HG02884 (cell line): ENCODE measurements at regions not wholly inside any gene's neighbourhood (a gene's known extent, or its start where the extent isn't known, plus 50 kb on each side); places are given as distances from the start of the nearest gene placed in this dataset.
A peak's percentile ranks its signal among the peaks of the same experiment; 100 is the strongest.

Source experiments
- ATAC-seq: cut with Tn5 transposase; IDR thresholded peaks from one replicate; pipeline ENCODE4 v1.9.1; 2021; ENCODE audit warnings: mild to moderate bottlenecking, moderate library complexity; ENCODE audit not compliant: unreplicated experiment

DNA sequence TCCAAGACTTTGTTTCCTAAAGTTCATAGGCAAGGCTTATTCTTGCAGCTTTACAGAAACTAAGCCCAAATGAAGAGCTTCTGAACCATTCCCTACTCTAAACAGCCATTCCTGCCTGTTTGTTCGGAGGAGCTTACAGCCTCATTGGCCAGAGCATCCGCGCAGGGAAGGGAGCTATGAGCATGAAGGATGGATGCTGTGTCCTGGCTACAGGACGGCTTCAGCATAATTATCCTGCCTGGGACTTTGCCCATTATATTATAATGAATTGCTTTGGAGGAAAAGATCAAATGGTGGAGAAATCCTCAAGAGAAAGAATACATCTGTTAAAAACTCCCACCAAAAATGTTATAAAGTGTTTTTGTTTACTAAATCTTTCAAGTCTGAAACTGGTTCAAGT is 378.2 kb upstream of the BTBD3 start:
- no peak for ATAC-seq

- ATAC-seq, result no peak
These were observed 377.1 kb upstream of the BTBD3 start for GRCh38 chr20:11540558-11540957.

- ATAC-seq, result no peak
These were observed 375.0 kb upstream of the BTBD3 start for GRCh38 chr20:11542645-11543044.

- ATAC-seq, result peak; percentile 72
These were observed 373.5 kb upstream of the BTBD3 start for GRCh38 chr20:11544029-11544678.

DNA sequence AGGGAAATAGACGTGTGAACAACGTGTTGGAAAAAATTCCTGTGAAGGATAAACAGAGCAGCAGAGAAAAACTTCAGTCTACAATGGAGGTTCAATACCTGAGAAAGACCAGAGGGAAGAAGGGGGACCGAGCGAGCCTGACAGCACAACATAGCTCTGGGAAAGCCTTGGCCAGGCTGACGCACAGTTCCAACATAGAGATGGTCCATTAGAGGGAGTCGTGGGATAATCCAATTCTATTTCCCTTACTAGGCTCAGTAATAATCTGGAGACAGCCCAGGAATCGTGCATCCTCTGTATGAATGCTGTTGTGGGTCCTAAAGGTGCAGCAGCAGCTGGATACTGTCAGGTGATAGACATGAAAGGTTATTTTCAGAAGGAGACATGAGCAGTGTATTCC is 370.8 kb upstream of the BTBD3 start:
- ATAC-seq, result no peak

DNA sequence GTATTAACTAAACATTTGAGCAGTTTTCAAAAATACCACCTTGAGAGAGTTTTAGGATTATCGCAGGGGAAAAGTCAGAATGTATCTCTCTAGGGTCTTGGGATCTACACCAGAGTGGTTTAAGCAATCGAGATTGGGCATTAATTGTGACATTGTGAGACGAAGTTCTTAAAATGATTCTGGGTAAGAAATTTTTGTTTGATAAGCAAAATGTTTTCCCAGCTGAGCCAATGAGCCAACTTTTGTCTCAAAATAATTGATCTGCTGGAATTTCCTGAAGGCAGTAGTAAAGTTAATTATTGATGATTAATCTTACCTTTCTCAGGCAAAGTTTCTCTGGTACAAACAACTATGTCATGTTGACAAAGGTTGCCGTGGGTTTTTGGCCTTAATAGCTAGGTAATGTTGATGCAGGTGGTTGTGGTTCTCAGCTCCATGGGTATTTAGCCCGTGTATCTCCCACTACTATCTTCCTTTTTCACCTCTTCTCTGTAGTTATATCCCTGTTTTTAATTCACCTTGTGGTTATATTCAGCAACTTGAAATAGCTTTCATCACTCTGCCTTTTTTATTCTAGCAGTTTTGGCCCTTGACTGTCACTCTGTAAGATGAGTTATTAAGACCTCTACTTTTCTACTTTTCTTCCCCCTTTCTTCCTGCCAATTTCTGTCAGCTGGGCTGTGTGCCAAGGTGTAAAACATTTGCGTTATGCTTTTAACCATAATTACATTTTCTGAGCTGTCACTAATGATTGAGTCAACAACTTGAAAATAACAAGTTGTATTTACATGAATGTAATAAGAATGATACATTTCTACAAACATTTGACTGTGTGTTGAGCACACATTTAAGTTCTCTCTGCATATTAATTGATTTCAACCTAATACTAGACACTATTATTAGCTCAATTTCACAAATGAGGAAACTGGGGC is 368.3 kb upstream of the BTBD3 start:
- no peak for ATAC-seq

- no peak for ATAC-seq
These were observed 366.9 kb upstream of the BTBD3 start for GRCh38 chr20:11550657-11551338.

DNA sequence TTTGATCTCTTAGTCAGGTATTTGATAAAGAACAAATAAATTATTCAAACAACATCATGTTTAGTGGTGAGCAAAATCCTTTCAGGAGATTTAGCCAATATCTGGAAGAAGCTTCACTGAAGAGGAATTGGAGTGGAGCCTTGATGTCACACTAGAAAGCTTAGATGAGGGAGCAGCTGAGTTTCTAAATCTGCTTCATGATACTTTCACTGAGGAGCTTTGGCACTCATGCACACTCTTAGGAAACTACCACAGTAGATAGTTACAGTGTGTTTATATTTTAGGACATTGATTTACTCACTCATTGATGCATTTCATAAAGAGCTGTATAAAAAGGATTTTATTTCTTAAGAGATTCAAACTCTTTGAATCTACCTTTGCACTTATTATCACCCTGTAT is 366.2 kb upstream of the BTBD3 start:
- ATAC-seq, result no peak

DNA sequence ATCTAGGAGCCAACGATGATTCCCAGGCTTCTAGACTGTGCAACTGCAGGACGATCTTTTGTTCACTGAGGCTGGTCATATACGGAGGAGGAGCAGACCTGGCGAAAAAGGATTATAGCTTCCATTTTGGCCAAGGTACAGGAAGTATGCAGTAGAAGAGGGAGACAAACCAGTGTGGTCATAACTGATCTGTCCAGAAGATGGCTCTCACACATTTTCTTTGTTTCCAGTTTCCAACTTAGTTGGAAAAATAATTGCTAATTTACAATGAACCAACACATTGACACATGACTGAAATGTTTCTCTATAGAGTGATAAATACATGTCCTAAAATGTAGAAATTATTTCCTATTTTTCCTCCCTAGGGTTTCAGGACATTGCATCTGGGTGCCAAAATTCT is 364.1 kb upstream of the BTBD3 start:
- ATAC-seq, result no peak

DNA sequence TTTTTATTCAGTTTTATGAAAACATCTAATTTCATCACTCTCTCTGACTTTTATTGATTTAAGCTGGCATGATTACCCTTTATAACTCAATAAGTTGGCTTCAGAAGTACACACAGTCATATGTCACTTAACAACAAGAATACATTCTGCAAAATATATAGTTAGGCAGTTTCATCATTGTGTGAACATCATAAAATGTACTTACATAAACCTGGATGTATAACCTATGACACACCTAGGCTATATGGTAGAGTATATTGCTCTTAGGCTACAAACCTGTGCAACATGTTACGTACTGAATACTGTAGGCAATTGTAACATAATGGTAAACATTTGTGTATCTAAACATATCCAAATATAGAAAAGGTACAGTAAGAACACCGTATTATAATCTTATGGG is 362.2 kb upstream of the BTBD3 start:
- no peak for ATAC-seq

DNA sequence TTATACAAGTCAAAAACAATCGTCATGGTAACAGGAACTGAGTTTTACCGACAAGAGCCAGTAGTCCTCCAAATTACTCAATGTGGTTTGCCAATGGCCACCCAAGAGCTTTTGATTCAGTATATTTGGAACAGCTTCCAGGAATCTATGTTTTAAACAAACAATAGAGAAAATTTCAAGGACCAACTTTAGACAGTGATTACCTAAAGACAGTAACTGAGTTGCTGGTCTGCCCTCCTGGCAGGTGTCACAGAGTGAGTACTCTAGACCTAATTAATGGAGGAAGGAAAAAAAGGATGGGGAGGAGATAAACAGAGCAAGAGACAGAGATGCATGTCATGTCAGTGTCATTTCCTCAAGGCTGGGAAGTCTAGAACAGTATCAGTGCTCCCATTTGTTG is 361.3 kb upstream of the BTBD3 start:
- no peak for ATAC-seq

GRCh38 chr20:11564491-11564890 is 353.2 kb upstream of the BTBD3 start:
- no peak for ATAC-seq

DNA sequence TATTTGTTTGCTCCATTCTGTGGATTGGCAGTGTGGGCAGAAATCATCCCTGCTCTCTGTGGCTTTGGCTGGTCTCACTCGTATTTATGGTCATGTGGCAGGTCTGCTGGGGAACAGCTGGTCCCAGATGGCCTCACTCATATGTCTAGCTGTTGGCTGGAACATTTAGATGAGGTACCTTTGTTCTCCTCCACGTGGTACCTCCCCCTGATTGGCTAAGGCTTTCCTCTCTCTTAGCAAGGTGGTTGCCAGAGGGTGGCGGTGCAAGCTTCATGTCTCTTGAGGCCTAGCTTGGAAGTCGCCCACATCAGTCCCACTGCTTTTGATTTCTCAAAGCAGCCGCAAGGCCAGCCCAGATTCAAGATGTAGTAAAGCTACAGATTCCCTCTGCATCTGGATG is 348.5 kb upstream of the BTBD3 start:
- no peak for ATAC-seq

DNA sequence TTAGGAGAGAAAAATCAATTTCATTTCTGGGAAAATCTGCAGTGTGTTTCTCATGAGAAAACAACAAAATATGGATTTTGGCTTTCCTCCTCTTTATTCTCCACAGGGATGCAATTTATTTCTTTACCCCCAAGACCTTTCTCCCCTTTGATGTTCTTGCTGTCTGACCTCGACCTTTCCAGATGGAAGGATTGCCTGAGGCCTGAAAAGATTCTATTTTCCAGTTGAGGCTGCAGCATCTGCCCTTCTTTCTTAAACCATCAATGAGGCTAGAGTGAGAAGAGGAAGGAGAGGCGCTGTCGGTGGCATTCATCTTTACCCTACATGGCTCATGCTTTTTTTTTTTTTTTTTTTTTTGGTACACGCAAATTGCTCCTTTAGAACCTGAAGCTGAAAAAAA is 344.2 kb upstream of the BTBD3 start:
- ATAC-seq, result no peak

DNA sequence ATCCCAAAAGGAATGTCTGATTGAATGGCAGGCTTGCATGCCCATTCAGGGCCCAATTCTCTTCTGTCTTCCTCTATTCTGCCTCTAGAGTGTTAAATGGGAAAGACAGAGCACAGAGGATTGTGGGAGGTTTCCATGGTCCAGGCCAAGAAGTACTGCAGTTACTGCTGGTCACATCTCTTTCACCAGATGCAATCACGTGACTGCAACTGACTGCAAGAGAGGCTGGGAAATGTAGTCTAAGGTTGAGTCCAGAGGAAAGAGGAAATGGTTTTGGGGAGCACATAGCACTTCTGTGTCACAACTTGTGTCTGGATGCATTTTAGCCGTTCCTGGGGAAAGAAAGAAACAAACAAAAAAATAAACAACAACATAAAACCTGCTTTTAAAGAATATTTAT is 336.4 kb upstream of the BTBD3 start:
- ATAC-seq, result no peak

- no peak for ATAC-seq
These were observed 335.6 kb upstream of the BTBD3 start for GRCh38 chr20:11582060-11582459.

- no peak for ATAC-seq
These were observed 331.8 kb upstream of the BTBD3 start for GRCh38 chr20:11585752-11586352.

- no peak for ATAC-seq
These were observed 328.8 kb upstream of the BTBD3 start for GRCh38 chr20:11588875-11589274.

- no peak for ATAC-seq
These were observed 325.7 kb upstream of the BTBD3 start for GRCh38 chr20:11591965-11592364.

DNA sequence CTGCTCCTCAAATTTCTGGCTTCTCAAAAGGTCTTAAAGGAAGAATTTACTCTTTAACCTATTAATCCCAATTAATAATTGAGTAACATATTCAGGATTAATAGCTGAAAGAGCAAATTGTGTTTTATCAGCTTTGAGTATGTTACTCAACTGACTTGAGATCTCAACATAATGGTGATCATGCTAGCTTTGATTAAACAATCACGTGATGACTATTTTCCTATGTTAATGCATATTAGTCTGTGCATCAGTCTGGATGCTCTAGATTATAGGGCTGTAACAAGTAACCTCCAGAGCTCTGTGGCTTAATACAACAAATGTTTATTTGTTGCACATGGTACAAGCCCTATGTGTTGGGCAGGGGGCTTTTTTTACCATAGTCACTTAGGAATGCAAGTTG is 313.4 kb upstream of the BTBD3 start:
- ATAC-seq, result no peak

- ATAC-seq, result no peak
These were observed 310.6 kb upstream of the BTBD3 start for GRCh38 chr20:11607047-11607446.
